H1 (cell line): ENCODE measurements at regions not wholly inside any gene's neighbourhood (a gene's known extent, or its start where the extent isn't known, plus 50 kb on each side); places are given as distances from the start of the nearest gene placed in this dataset.

Experiments used
- CTCF ChIA-PET: fragments of 300-600 bp; sonication (Branson Sonifier 250); formaldehyde crosslinking; loops from one replicate; lab custom pipeline; 2021; ENCODE audit not compliant: partially characterized antibody; lab: Charles Lee
- POLR2A ChIA-PET: fragments of 300-600 bp; sonication (Branson Sonifier 250); formaldehyde crosslinking; loops from one replicate; lab custom pipeline; 2021; ENCODE audit warnings: inconsistent platforms; ENCODE audit not compliant: partially characterized antibody; lab: Charles Lee
- DNase-seq, 2 experiments: peaks; one replicate each; pipeline versions ENCODE4 v3.0.0 to v3.0.0-alpha.2; 2010 to 2022; ENCODE audit warnings: low spot score in 2 of 2, low read depth in 1 of 2, mixed read lengths in 1 of 2
- FAIRE-seq: peaks from 2 replicates; lab custom pipeline; 2011; peaks lifted over from hg19 to GRCh38; lab: Jason Lieb, UNC
- H2AFZ ChIP-seq: 2 replicates; pipeline ENCODE4 v1.8.1; 2012; ENCODE audit warnings: low read length, inconsistent platforms
- H2AK5ac ChIP-seq: 2 replicates; pipeline ENCODE4 v1.6.1; 2013; ENCODE audit warnings: low read depth, low read length
- H2BK120ac ChIP-seq: replicated peaks from 2 replicates; pipeline ENCODE3; 2013; ENCODE audit warnings: low read depth, low read length, inconsistent platforms
- H2BK12ac ChIP-seq: 2 replicates; pipeline ENCODE4 v1.6.1; 2013; ENCODE audit warnings: low read depth, low read length
- H2BK15ac ChIP-seq: 2 replicates; pipeline ENCODE4 v1.6.1; 2013; ENCODE audit warnings: low read length
- H2BK20ac ChIP-seq: 2 replicates; pipeline ENCODE4 v1.6.1; 2013; ENCODE audit warnings: low read length
- H2BK5ac ChIP-seq: 2 replicates; pipeline ENCODE4 v1.6.1; 2013; ENCODE audit warnings: low read depth, low read length
- H3K14ac ChIP-seq: 2 replicates; pipeline ENCODE4 v1.6.1; 2013; ENCODE audit warnings: inconsistent platforms; ENCODE audit not compliant: insufficient read length
- H3K18ac ChIP-seq: 2 replicates; pipeline ENCODE4 v1.6.1; 2013; ENCODE audit warnings: low read length; ENCODE audit errors: extremely low read depth
- H3K23ac ChIP-seq: 2 replicates; pipeline ENCODE4 v1.6.1; 2013; ENCODE audit warnings: inconsistent platforms; ENCODE audit not compliant: insufficient read length
- H3K23me2 ChIP-seq: 2 replicates; pipeline ENCODE4 v1.6.1; 2013; ENCODE audit warnings: low read depth, low read length
- H3K27ac ChIP-seq: 2 replicates; pipeline ENCODE4 v1.6.1; 2011; ENCODE audit warnings: low read depth, low read length, inconsistent platforms
- H3K27me3 ChIP-seq, 4 experiments: replicated peaks in 1 of 4; 1 replicate in 1 of 4; 2 replicates in 3 of 4; pipeline versions ENCODE4 v1.6.1 to v1.8.1; 2011 to 2013; ENCODE audit warnings: low read length in 3 of 4, mild to moderate bottlenecking in 3 of 4, inconsistent platforms in 2 of 4, mixed read lengths in 2 of 4, moderate library complexity in 1 of 4; ENCODE audit not compliant: control insufficient read depth in 3 of 4, insufficient read depth in 3 of 4; ENCODE audit errors: extremely low read depth in 1 of 4
- H3K36me3 ChIP-seq, 4 experiments: 2 replicates each; pipeline versions ENCODE4 v1.6.1 to v1.8.1; 2011 to 2013; ENCODE audit warnings: mild to moderate bottlenecking in 4 of 4, low read length in 3 of 4, moderate library complexity in 2 of 4, control low read depth in 1 of 4, inconsistent platforms in 1 of 4; ENCODE audit not compliant: insufficient read depth in 4 of 4, control insufficient read depth in 2 of 4
- H3K4ac ChIP-seq: replicated peaks from 2 replicates; pipeline ENCODE3; 2013; ENCODE audit warnings: low read length, low read depth, mixed read lengths, inconsistent platforms; ENCODE audit not compliant: insufficient read length
- H3K4me1 ChIP-seq, 4 experiments: replicated peaks in 1 of 4; 1 replicate in 1 of 4; 2 replicates in 3 of 4; pipeline versions ENCODE4 v1.6.1 to v1.8.1; 2011 to 2013; ENCODE audit warnings: low read length in 3 of 4, inconsistent platforms in 2 of 4, mixed read lengths in 1 of 4; ENCODE audit not compliant: insufficient read depth in 4 of 4, control insufficient read depth in 3 of 4
- H3K4me2 ChIP-seq, 2 experiments: 2 replicates each; pipeline versions ENCODE4 v1.6.1 to v1.8.1; 2011 to 2013; ENCODE audit warnings: low read depth in 2 of 2, low read length in 2 of 2, control low read depth in 1 of 2, inconsistent platforms in 1 of 2, mild to moderate bottlenecking in 1 of 2; ENCODE audit not compliant: insufficient read depth in 1 of 2
- H3K4me3 ChIP-seq, 4 experiments: fragments of 200-600, 300-600 bp in 1 of 4; sonication (generic), shearing (Covaris generic), sonication (Bioruptor Twin) in 1 of 4; 2 replicates each; pipeline versions ENCODE4 v1.5.1 to v1.8.1; 2011 to 2016; ENCODE audit warnings: low read length in 4 of 4, low read depth in 3 of 4, control low read depth in 2 of 4, inconsistent platforms in 2 of 4, mild to moderate bottlenecking in 2 of 4, mixed read lengths in 1 of 4, moderate library complexity in 1 of 4; ENCODE audit not compliant: insufficient read depth in 2 of 4; ENCODE audit errors: extremely low read depth in 1 of 4
- H3K56ac ChIP-seq: replicated peaks from 2 replicates; pipeline ENCODE3; 2013; ENCODE audit warnings: low read depth, mild to moderate bottlenecking, mixed read lengths, low read length, inconsistent platforms; ENCODE audit not compliant: insufficient read length
- H3K79me1 ChIP-seq: 2 replicates; pipeline ENCODE4 v1.6.1; 2013; ENCODE audit warnings: low read depth, low read length, control low read depth
- H3K79me2 ChIP-seq, 2 experiments: 2 replicates each; pipeline versions ENCODE4 v1.6.1 to v1.8.1; 2012 to 2013; ENCODE audit warnings: low read length in 2 of 2, mild to moderate bottlenecking in 2 of 2, inconsistent platforms in 1 of 2; ENCODE audit not compliant: insufficient read depth in 2 of 2, control insufficient read depth in 1 of 2
- H3K9ac ChIP-seq, 4 experiments: replicated peaks in 1 of 4; 1 replicate in 1 of 4; 2 replicates in 3 of 4; pipeline versions ENCODE4 v1.6.1 to v1.8.1; 2011 to 2013; ENCODE audit warnings: low read depth in 3 of 4, low read length in 3 of 4, control low read depth in 2 of 4, mild to moderate bottlenecking in 2 of 4, moderate library complexity in 2 of 4, inconsistent platforms in 1 of 4; ENCODE audit errors: extremely low read depth in 1 of 4
- H3K9me3 ChIP-seq, 2 experiments: 2 replicates each; pipeline versions ENCODE4 v1.6.1 to v1.8.1; 2012 to 2013; ENCODE audit warnings: mild to moderate bottlenecking in 2 of 2, moderate library complexity in 2 of 2, control low read depth in 1 of 2, inconsistent platforms in 1 of 2, low read depth in 1 of 2, low read length in 1 of 2, mixed read lengths in 1 of 2; ENCODE audit not compliant: insufficient read depth in 2 of 2
- H4K20me1 ChIP-seq, 2 experiments: replicated peaks in 1 of 2; 2 replicates each; pipeline versions ENCODE3 to v1.8.1; 2011 to 2013; ENCODE audit warnings: inconsistent platforms in 2 of 2, low read length in 2 of 2, mild to moderate bottlenecking in 1 of 2; ENCODE audit not compliant: insufficient read depth in 2 of 2, control insufficient read depth in 1 of 2
- H4K5ac ChIP-seq: 2 replicates; pipeline ENCODE4 v1.6.1; 2013; ENCODE audit warnings: low read length, low read depth, mixed read lengths, inconsistent platforms; ENCODE audit not compliant: insufficient read length
- H4K8ac ChIP-seq: 2 replicates; pipeline ENCODE4 v1.8.0; 2013; ENCODE audit warnings: mild to moderate bottlenecking, moderate library complexity, low read length, inconsistent platforms; ENCODE audit not compliant: insufficient read depth; ENCODE audit errors: extremely low read depth
- H4K91ac ChIP-seq: replicated peaks from 2 replicates; pipeline ENCODE3; 2013; ENCODE audit warnings: low read length, mixed read lengths, inconsistent platforms; ENCODE audit not compliant: insufficient read length
- ASH2L ChIP-seq: fragments of 200-600, 300-600 bp; sonication (generic); IDR thresholded peaks from one replicate; pipeline ENCODE4 v1.7.1; 2017; ENCODE audit warnings: low read length
- BRCA1 ChIP-seq: IDR thresholded peaks from 2 replicates; pipeline ENCODE4 v1.6.1; 2012; ENCODE audit warnings: low read depth, low read length, improper control_type of control experiment
- CTBP2 ChIP-seq: IDR thresholded peaks from 2 replicates; pipeline ENCODE4 v1.7.0; 2011; ENCODE audit warnings: borderline replicate concordance, mild to moderate bottlenecking, moderate library complexity, mixed read lengths, low read length; ENCODE audit not compliant: insufficient read depth, insufficient read length
- HDAC6 ChIP-seq: IDR thresholded peaks from one replicate; pipeline ENCODE4 v1.7.1; 2012; ENCODE audit warnings: low read depth, mild to moderate bottlenecking, inconsistent platforms, low read length, moderate library complexity
- JUN ChIP-seq: IDR thresholded peaks from 2 replicates; pipeline ENCODE4 v1.6.1; 2011; ENCODE audit warnings: low read depth, mild to moderate bottlenecking, improper control_type of control experiment, low read length
- KDM1A ChIP-seq: fragments of 200-600, 300-600 bp; sonication (generic); IDR thresholded peaks from 2 replicates; pipeline ENCODE4 v1.7.1; 2016; ENCODE audit warnings: mild to moderate bottlenecking, low read length, borderline replicate concordance
- KDM5A ChIP-seq: fragments of 200-600 bp; IDR thresholded peaks from 2 replicates; pipeline ENCODE4 v1.7.1; 2012; ENCODE audit warnings: mild to moderate bottlenecking, low read length, inconsistent platforms, mixed read lengths
- PHF8 ChIP-seq: fragments of 200-600 bp; sonication (generic); conservative IDR thresholded peaks from 2 replicates; pipeline ENCODE4 v1.7.1; 2012; ENCODE audit warnings: low read depth, mild to moderate bottlenecking, inconsistent platforms, low read length, moderate library complexity
- RXRA ChIP-seq: IDR thresholded peaks from 2 replicates; pipeline ENCODE4 v1.6.1; 2011; ENCODE audit warnings: low read depth, mild to moderate bottlenecking, low read length, moderate library complexity; ENCODE audit not compliant: insufficient read depth
- SIN3A ChIP-seq, 2 experiments: IDR thresholded peaks in 1 of 2; conservative IDR thresholded peaks in 1 of 2; 2 replicates each; pipeline ENCODE4 v1.6.1; 2011 to 2012; ENCODE audit warnings: low read length in 2 of 2, improper control_type of control experiment in 1 of 2, low read depth in 1 of 2, mild to moderate bottlenecking in 1 of 2
- SIRT6 ChIP-seq: IDR thresholded peaks from one replicate; pipeline ENCODE4 v1.7.1; 2012; ENCODE audit warnings: low read length, inconsistent platforms
- SIX5 ChIP-seq: IDR thresholded peaks from 2 replicates; pipeline ENCODE4 v1.6.1; 2011; ENCODE audit warnings: mild to moderate bottlenecking, low read depth, low read length
- SP4 ChIP-seq: IDR thresholded peaks from 2 replicates; pipeline ENCODE4 v1.6.1; 2012; ENCODE audit warnings: low read length, inconsistent platforms
- SUZ12 ChIP-seq: fragments of 200-600 bp; sonication (generic); IDR thresholded peaks from 2 replicates; pipeline ENCODE4 v1.6.1; 2012; ENCODE audit warnings: mild to moderate bottlenecking, inconsistent platforms, low read length, moderate library complexity, mixed read lengths
- TBP ChIP-seq: IDR thresholded peaks from 2 replicates; pipeline ENCODE4 v1.6.1; 2011; ENCODE audit warnings: low read depth, low read length, improper control_type of control experiment
- WGBS, 2 experiments: shearing (Covaris generic) in 1 of 2; methylation state at CpG; one replicate each; pipeline versions ENCODE4 v1.1.6 to v1.1.7; 2013 to 2015; ENCODE audit warnings: low lambda C conversion rate in 2 of 2, mixed read lengths in 2 of 2, inconsistent platforms in 1 of 2, low coverage in 1 of 2, missing lambda C conversion rate in 1 of 2; ENCODE audit not compliant: insufficient replicate concordance in 2 of 2, insufficient coverage in 1 of 2, insufficient read length in 1 of 2; ENCODE audit errors: extremely low coverage in 1 of 2, missing lambda C conversion rate in 1 of 2; 5-methylcytosine and 5-hydroxymethylcytosine counted together
- TF ChIP-seq, protein P1 (sequence below): IDR thresholded peaks from 2 replicates; pipeline ENCODE4 v1.6.1; 2012; ENCODE audit warnings: inconsistent platforms

DNA sequence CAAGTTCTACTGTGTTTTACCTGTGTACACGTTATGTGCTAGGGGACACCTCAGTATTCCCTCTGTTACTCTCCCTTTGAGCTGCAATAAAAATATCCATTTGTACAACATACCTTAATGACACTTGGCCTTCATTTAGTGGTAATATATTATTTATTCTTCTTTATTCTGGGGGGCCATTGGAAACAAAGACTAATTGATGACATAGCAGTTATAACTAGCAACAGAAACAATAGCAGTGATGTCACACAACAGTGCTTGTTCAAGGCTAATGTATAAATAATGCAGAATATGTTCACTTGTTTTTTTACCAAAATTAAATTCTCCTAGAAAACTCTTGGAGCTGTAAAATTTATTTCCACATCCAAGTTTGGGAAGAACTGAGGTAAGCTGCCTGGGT lies 92.2 kb upstream of the FAM83B start:
- Histone ChIP-seq H2BK20ac (no peak overlapping the region), H3K56ac (no peak overlapping the region), H3K4me2 (no peak overlapping the region), H3K14ac (no peak overlapping the region), H3K79me1 (no peaks in the 10 kb centered on the region), H3K9ac (no peak overlapping the region), H3K9me3 (no peaks in the 10 kb centered on the region), H3K79me2 (no peaks in the 10 kb centered on the region), H2AK5ac (no peak overlapping the region), H3K18ac (no peak overlapping the region), H4K5ac (no peak overlapping the region), H3K27me3 (no peaks in the 10 kb centered on the region), H3K36me3 (no peaks in the 10 kb centered on the region), H4K91ac (no peak overlapping the region), H2BK5ac (no peak overlapping the region), H3K27ac (no peak overlapping the region), H3K4me1 (peaks cover 0 to 2% (median 0%) of the 10 kb centered on the region in 4 experiments; a peak in 1 of 7 replicates), H3K23me2 (no peaks in the 10 kb centered on the region), H4K20me1 (no peaks in the 10 kb centered on the region), H2BK15ac (no peak overlapping the region), H2AFZ (no peak overlapping the region), H4K8ac (no peak overlapping the region), H2BK120ac (no peak overlapping the region), H2BK12ac (no peak overlapping the region), H3K4me3 (no peak overlapping the region), H3K4ac (no peak overlapping the region), H3K23ac (no peak overlapping the region)
- DNase-seq (no peak), FAIRE-seq (no peak)
- CTCF ChIA-PET, result interaction anchor here (1.6 kb wide), 1 partner anchor 17 kb away, joined by 8 read pairs; no protein-coding TSS in a partner anchor
- POLR2A ChIA-PET, result no interaction called here
- WGBS, 2 experiments, result 84% methylated on average over 1 of the region's 1 CpG; no CpG with 5 or more reads in 1 of the 2 experiments
- TF ChIP-seq BRCA1 (no peak), SIX5 (no peak), SUZ12 (no peak), KDM1A (no peak), CTBP2 (no peak), KDM5A (no peak), HDAC6 (no peak), SIRT6 (no peak), RXRA (no peak), JUN (no peak), SIN3A (conservative IDR thresholded peaks at IDR 0.05 in 1 of 2, IDR thresholded peaks at IDR 0.05 in 1 of 2; ENCODE audit: low read depth in 1 of 2, low read length in 2 of 2) (no peak), PHF8 (no peak), SP4 (no peak), ASH2L (no peak), TBP (no peak)
- TF ChIP-seq, protein P1, sequence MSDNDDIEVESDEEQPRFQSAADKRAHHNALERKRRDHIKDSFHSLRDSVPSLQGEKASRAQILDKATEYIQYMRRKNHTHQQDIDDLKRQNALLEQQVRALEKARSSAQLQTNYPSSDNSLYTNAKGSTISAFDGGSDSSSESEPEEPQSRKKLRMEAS, result no peak
